Islet precursor cell (in vitro differentiated cells): ENCODE measurements at regions not wholly inside any gene's neighbourhood (a gene's known extent, or its start where the extent isn't known, plus 50 kb on each side); places are given as distances from the start of the nearest gene placed in this dataset.
A peak's percentile ranks its signal among the peaks of the same experiment; 100 is the strongest.
"Not testable (repeated sequence)": the region's sequence is repeated elsewhere in the genome, so short reads cannot be mapped to it uniquely, and the experiment has no call there.

Source experiments
- DNase-seq: peaks from one replicate; pipeline ENCODE4 v3.0.0-alpha.2; 2018

- no peak for DNase-seq
Measured at GRCh38 chr16:6836766-6837165, 495.9 kb upstream of the RBFOX1 start.

- DNase-seq: no peak
Measured at GRCh38 chr16:6835941-6836340, 496.7 kb upstream of the RBFOX1 start.

GRCh38 chr16:6835516-6835915, 497.1 kb upstream of the RBFOX1 start:
- DNase-seq: no peak

GRCh38 chr16:6828690-6829089, 504.0 kb upstream of the RBFOX1 start:
- DNase-seq: no peak

GRCh38 chr16:6827931-6828330, 504.7 kb upstream of the RBFOX1 start:
- DNase-seq: no peak

GRCh38 chr16:6827267-6827666, 505.4 kb upstream of the RBFOX1 start:
- no peak for DNase-seq

- no peak for DNase-seq
Measured at GRCh38 chr16:6822041-6822440, 510.6 kb upstream of the RBFOX1 start.

- no peak for DNase-seq
Measured at GRCh38 chr16:6804461-6804860, 528.2 kb upstream of the RBFOX1 start.

GRCh38 chr16:6803176-6803575, 529.5 kb upstream of the RBFOX1 start:
- DNase-seq: no peak

- no peak for DNase-seq
Measured at GRCh38 chr16:6797223-6797622, 535.4 kb upstream of the RBFOX1 start.

- no peak for DNase-seq
Measured at GRCh38 chr16:6777624-6778023, 555.0 kb upstream of the RBFOX1 start.

GRCh38 chr16:6775712-6776111, 556.9 kb upstream of the RBFOX1 start:
- no peak for DNase-seq

GRCh38 chr16:6771956-6772355, 560.7 kb upstream of the RBFOX1 start:
- DNase-seq: no peak

- DNase-seq: peak; percentile 63
Measured at GRCh38 chr16:6753553-6753952, 579.1 kb upstream of the RBFOX1 start.

GRCh38 chr16:6751191-6751590, 581.5 kb upstream of the RBFOX1 start:
- no peak for DNase-seq

GRCh38 chr16:6749698-6750097, 582.9 kb upstream of the RBFOX1 start:
- DNase-seq: no peak

- DNase-seq: not testable (repeated sequence)
Measured at GRCh38 chr16:6736302-6736701, 596.3 kb upstream of the RBFOX1 start.

GRCh38 chr16:6735631-6736030, 597.0 kb upstream of the RBFOX1 start:
- no peak for DNase-seq

GRCh38 chr16:6732166-6732565, 600.5 kb upstream of the RBFOX1 start:
- peak; percentile 71 for DNase-seq

GRCh38 chr16:6728381-6728780, 604.3 kb upstream of the RBFOX1 start:
- DNase-seq: no peak

- DNase-seq: no peak
Measured at GRCh38 chr16:6726621-6727020, 606.0 kb upstream of the RBFOX1 start.

- DNase-seq: no peak
Measured at GRCh38 chr16:6725634-6726331, 606.9 kb upstream of the RBFOX1 start.

GRCh38 chr16:6725206-6725605, 607.4 kb upstream of the RBFOX1 start:
- not testable (repeated sequence) for DNase-seq

- DNase-seq: no peak
Measured at GRCh38 chr16:6722786-6723185, 609.9 kb upstream of the RBFOX1 start.

- no peak for DNase-seq
Measured at GRCh38 chr16:6714510-6714909, 618.1 kb upstream of the RBFOX1 start.
